ENCODE measurements at regions not wholly inside any gene's neighbourhood (a gene's known extent, or its start where the extent isn't known, plus 50 kb on each side); places are given as distances from the start of the nearest gene placed in this dataset.

DNA sequence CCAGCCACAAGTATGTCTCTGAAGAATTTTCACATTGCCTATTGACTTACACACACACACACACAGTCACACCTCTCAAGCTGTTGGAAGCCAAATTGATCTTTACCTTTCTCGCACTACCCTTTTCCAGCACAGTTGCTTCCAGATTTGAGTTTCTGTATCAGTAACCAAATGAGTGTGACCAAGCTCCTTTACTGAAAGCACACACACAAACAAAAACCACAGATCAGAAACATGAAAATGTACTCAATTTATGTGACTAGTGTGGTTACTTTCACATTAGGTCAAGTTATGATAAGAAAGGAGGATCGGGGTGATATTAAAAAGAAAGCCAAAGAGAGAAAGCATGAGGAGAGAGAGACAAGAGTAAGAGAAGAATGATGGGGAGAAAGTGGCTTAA lies 993.9 kb upstream of the POU3F3 start:
- 68 to 86% (median 74%) methylated on average over 2 of the region's 2 CpGs for WGBS, 5 donors
- DNase-seq: no peak
- H3K27ac ChIP-seq: no peak overlapping the region

GRCh38 chr2:103868396-103868795 lies 985.5 kb upstream of the POU3F3 start:
- intact Hi-C loops (cut with DNase I; ENCODE audit: low total_unique reads): no loop called here
- 79 to 93% (median 90%) methylated on average over 2 of the region's 2 CpGs for WGBS, 5 donors
- DNase-seq: no peak

More for the DNA sequence above, 993.9 kb upstream of the POU3F3 start:
- Histone ChIP-seq H3K36me3 (no peaks in the 10 kb centered on the region), H3K4me1 (no peaks in the 10 kb centered on the region), H3K9me3 (peaks cover 0 to 7% (median 0%) of the 10 kb centered on the region in 8 donors), H3K4me3 (no peak overlapping the region), H3K27me3 (replicated peaks in 1 of 7) (no peaks in the 10 kb centered on the region)
- intact Hi-C loops (cut with DNase I; ENCODE audit: low total_unique reads): no loop called here
- TF ChIP-seq CTCF (IDR thresholded peaks at IDR 0.05 in 8 of 11, conservative IDR thresholded peaks at IDR 0.05 in 3 of 11): no peak
- no peak for TF ChIP-seq POLR2A (IDR thresholded peaks at IDR 0.05)
- no peak for TF ChIP-seq POLR2AphosphoS5 (IDR thresholded peaks at IDR 0.05)

GRCh38 chr2:103873716-103874351 lies 980.1 kb upstream of the POU3F3 start:
- Histone ChIP-seq H3K4me1 (no peaks in the 10 kb centered on the region), H3K36me3 (no peaks in the 10 kb centered on the region), H3K9me3 (peaks cover 0 to 10% (median 2%) of the 10 kb centered on the region in 8 donors), H3K27me3 (replicated peaks in 1 of 7) (no peaks in the 10 kb centered on the region), H3K27ac (no peak overlapping the region), H3K4me3 (no peak overlapping the region)
- intact Hi-C loops (cut with DNase I; ENCODE audit: low total_unique reads): no loop called here
- TF ChIP-seq POLR2AphosphoS5 (IDR thresholded peaks at IDR 0.05): no peak
- no peak for TF ChIP-seq POLR2A (IDR thresholded peaks at IDR 0.05)
- TF ChIP-seq CTCF (IDR thresholded peaks at IDR 0.05 in 8 of 11, conservative IDR thresholded peaks at IDR 0.05 in 3 of 11): no peak
- no peak for DNase-seq
- WGBS, 5 donors: 54 to 67% (median 63%) methylated on average over 10 of the region's 10 CpGs

More at GRCh38 chr2:103868396-103868795, 985.5 kb upstream of the POU3F3 start:
- Histone ChIP-seq H3K27me3 (replicated peaks in 1 of 7) (no peaks in the 10 kb centered on the region), H3K4me1 (no peaks in the 10 kb centered on the region), H3K4me3 (no peak overlapping the region), H3K27ac (no peak overlapping the region), H3K9me3 (peaks cover 0 to 10% (median 2%) of the 10 kb centered on the region in 8 donors), H3K36me3 (no peaks in the 10 kb centered on the region)
- TF ChIP-seq CTCF (IDR thresholded peaks at IDR 0.05 in 8 of 11, conservative IDR thresholded peaks at IDR 0.05 in 3 of 11): no peak
- no peak for TF ChIP-seq POLR2A (IDR thresholded peaks at IDR 0.05)
- TF ChIP-seq POLR2AphosphoS5 (IDR thresholded peaks at IDR 0.05): no peak

DNA sequence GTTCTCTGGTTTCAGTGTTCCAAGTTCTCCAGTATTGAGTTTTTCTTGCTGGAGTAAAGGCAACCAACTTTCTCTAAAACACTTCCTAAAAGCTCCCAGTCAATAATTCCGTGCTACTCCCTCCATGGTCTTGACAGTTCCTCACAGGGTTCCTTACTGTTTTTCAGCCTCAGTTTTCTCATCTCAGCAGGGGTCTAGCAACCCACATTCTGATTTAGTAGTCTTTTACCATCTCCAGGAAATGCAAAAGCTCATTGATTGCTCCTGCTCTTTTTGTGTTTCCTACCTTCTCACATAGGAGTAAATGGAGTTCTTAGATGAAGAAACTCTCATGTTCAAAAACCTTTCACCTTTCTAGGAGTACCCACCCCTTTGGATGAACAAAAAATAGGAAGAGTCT lies 978.8 kb upstream of the POU3F3 start:
- DNase-seq: no peak
- Histone ChIP-seq H3K4me1 (no peaks in the 10 kb centered on the region), H3K27me3 (replicated peaks in 1 of 7) (no peaks in the 10 kb centered on the region), H3K4me3 (no peak overlapping the region), H3K36me3 (no peaks in the 10 kb centered on the region), H3K9me3 (peaks cover 0 to 6% (median 0%) of the 10 kb centered on the region in 8 donors), H3K27ac (no peak overlapping the region)
- intact Hi-C loops (cut with DNase I; ENCODE audit: low total_unique reads): no loop called here
- TF ChIP-seq POLR2A (IDR thresholded peaks at IDR 0.05) (no peak), CTCF (IDR thresholded peaks at IDR 0.05 in 8 of 11, conservative IDR thresholded peaks at IDR 0.05 in 3 of 11) (no peak), POLR2AphosphoS5 (IDR thresholded peaks at IDR 0.05) (no peak)
- WGBS, 5 donors: 13 to 36% (median 32%) methylated on average over 1 of the region's 1 CpG

Data from spleen (tissue), 11 donors.